GM10266 (cell line): ENCODE measurements at regions not wholly inside any gene's neighbourhood (a gene's known extent, or its start where the extent isn't known, plus 50 kb on each side); places are given as distances from the start of the nearest gene placed in this dataset.
"Not testable (repeated sequence)": the region's sequence is repeated elsewhere in the genome, so short reads cannot be mapped to it uniquely, and the experiment has no call there.

Experiments
- DNase-seq: peaks from one replicate; pipeline ENCODE4 v3.0.0; 2012; ENCODE audit errors: extremely low spot score
- TF ChIP-seq, protein P1 (sequence below): IDR thresholded peaks from 2 replicates; pipeline ENCODE4 v1.5.1; 2012; ENCODE audit warnings: mild to moderate bottlenecking, low read depth; ENCODE audit not compliant: control insufficient read depth, insufficient read depth; ENCODE audit errors: missing control alignments

- DNase-seq, result no peak
- TF ChIP-seq, protein P1, sequence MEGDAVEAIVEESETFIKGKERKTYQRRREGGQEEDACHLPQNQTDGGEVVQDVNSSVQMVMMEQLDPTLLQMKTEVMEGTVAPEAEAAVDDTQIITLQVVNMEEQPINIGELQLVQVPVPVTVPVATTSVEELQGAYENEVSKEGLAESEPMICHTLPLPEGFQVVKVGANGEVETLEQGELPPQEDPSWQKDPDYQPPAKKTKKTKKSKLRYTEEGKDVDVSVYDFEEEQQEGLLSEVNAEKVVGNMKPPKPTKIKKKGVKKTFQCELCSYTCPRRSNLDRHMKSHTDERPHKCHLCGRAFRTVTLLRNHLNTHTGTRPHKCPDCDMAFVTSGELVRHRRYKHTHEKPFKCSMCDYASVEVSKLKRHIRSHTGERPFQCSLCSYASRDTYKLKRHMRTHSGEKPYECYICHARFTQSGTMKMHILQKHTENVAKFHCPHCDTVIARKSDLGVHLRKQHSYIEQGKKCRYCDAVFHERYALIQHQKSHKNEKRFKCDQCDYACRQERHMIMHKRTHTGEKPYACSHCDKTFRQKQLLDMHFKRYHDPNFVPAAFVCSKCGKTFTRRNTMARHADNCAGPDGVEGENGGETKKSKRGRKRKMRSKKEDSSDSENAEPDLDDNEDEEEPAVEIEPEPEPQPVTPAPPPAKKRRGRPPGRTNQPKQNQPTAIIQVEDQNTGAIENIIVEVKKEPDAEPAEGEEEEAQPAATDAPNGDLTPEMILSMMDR, result no peak
Measured at GRCh38 chr4:111303806-111304205, 680.9 kb upstream of the PITX2 start.

DNA sequence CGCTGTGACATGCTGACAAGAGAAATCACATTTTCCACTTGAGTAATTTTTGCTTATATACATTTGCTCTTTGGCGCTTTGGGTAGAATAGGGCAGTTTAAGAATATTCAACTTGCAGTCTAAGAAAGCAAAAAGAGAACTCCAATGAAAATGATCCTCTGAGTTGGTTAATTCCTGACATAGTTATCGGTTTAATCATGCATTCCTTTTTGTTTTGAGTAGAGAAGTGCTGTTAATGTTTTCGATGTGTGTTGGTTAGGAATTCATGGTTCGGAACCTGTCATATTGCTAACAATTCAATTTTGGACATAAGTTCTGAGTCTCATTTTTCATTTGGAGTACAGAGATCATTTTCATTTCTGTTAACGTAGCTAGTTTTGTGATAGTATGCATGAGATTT lies 700.6 kb upstream of the PITX2 start:
- DNase-seq, result no peak
- TF ChIP-seq, protein P1, result no peak

DNA sequence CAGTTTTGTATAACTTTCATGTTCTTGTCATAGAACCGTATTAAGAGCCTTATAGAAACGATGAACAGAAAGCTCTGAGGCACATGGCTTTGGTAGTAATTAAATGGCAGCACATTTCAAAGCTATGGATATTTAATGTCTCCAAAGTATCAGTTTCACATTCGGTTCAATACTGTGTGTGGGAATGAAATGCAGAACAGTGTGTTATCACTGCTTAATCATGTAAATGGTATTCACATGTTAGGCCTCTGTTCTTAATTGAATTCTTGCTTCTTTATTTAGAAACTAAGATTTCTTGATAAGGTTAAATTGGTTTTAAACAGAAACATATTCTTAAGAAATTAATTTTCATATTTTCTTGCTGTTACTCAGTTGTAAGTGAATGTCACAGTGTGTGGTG lies 701.0 kb upstream of the PITX2 start:
- TF ChIP-seq, protein P1, result no peak
- no peak for DNase-seq

DNA sequence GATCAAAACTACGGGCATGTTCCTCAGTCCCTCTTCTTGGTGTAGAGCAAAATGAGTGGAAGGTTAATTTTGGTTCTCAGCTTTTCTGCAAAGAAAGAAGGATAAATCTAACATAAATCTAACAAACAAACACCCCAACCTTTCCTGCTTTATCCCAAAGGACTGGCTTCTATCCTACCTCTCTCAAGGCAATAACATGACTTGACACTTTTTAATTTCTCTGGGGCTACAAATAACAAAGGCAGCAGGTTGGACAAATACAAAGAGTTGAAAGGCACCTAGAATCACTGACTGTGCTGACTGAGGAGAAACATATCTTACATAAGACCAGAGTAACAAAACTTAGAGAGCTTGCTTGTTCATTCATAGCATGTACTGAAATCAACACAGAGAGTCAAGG lies 703.6 kb upstream of the PITX2 start:
- no peak for DNase-seq
- TF ChIP-seq, protein P1, result no peak

DNA sequence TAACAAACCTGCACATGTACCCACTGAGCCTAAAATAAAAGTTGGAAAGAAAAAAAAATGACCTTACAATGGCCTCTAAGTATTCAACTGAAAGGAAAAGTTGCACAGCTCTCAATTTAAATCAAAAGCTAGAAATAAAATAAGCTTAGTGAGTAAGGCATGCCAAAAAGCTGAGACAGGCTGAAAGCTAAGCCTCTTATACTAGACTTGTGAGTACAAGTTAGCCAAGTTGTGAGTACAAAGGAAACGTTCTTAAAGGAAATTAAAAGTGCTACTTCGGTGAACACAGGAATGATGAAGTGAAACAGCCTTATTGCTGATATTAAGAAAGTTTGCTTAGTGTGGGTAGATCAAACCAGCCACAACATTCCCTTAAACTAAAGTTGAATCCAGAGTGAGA lies 707.9 kb upstream of the PITX2 start:
- TF ChIP-seq, protein P1, result no peak
- DNase-seq, result no peak

- DNase-seq, result no peak
- TF ChIP-seq, protein P1, result no peak
Measured at GRCh38 chr4:111334361-111334760, 711.5 kb upstream of the PITX2 start.

GRCh38 chr4:111337186-111337876 lies 714.5 kb upstream of the PITX2 start:
- not testable (repeated sequence) for DNase-seq

DNA sequence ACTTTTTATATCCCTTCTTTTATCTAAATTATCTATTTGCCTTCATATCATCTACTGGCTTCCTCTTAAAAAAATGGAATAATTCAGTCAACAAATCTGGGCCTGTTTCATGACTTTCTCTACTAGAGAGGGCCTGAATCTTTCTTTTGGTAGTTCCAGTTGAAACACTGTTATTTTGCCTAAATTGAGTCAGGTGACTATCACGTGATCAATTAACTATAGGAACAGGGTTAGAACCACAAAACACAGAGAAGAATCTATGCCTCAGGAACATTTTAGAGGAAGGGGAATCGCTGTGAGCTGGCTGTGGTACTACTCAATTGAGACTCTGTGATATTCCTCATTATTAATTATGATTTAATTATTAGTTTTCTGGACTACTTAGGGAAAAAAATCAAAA lies 736.7 kb upstream of the PITX2 start:
- DNase-seq, result no peak
- TF ChIP-seq, protein P1, result no peak
